Thymus (tissue), 11 donors: ENCODE measurements at regions not wholly inside any gene's neighbourhood (a gene's known extent, or its start where the extent isn't known, plus 50 kb on each side); places are given as distances from the start of the nearest gene placed in this dataset.

Source experiments
- DNase-seq, 9 donors: peaks; one replicate each; pipeline ENCODE4 v3.0.0-alpha.2; 2013; ENCODE audit warnings: low spot score in 9 of 9, low read depth in 6 of 9, missing footprints in 1 of 9
- H3K27ac ChIP-seq, 2 donors: one replicate each; pipeline ENCODE4 v1.5.1; 2013; ENCODE audit warnings: control low read depth in 1 of 2, low read depth in 1 of 2, low read length in 1 of 2, mild to moderate bottlenecking in 1 of 2, moderate library complexity in 1 of 2
- H3K27me3 ChIP-seq, 2 donors: one replicate each; pipeline ENCODE4 v1.5.1; 2013; ENCODE audit warnings: low read length in 1 of 2; ENCODE audit not compliant: control insufficient read depth in 2 of 2, insufficient read depth in 1 of 2
- H3K36me3 ChIP-seq, 2 donors: one replicate each; pipeline ENCODE4 v1.5.1; 2013; ENCODE audit warnings: low read length in 1 of 2, mild to moderate bottlenecking in 1 of 2, moderate library complexity in 1 of 2; ENCODE audit not compliant: control insufficient read depth in 2 of 2, insufficient read depth in 2 of 2
- H3K4me1 ChIP-seq, 2 donors: one replicate each; pipeline ENCODE4 v1.5.1; 2013; ENCODE audit warnings: low read length in 2 of 2; ENCODE audit not compliant: control insufficient read depth in 2 of 2, insufficient read depth in 2 of 2
- H3K4me3 ChIP-seq, 2 donors: one replicate each; pipeline ENCODE4 v1.5.1; 2013; ENCODE audit warnings: low read length in 2 of 2, control low read depth in 1 of 2, mild to moderate bottlenecking in 1 of 2
- H3K9me3 ChIP-seq, 2 donors: one replicate each; pipeline ENCODE4 v1.5.1; 2013; ENCODE audit warnings: low read length in 1 of 2, mild to moderate bottlenecking in 1 of 2; ENCODE audit not compliant: control insufficient read depth in 2 of 2, insufficient read depth in 1 of 2
- WGBS: extraction: QIAGEN DNeasy Blood & Tissue Kit; methylation state at CpG from one replicate; pipeline ENCODE4 v1.1.7; 2013; 5-methylcytosine and 5-hydroxymethylcytosine counted together
- donor health status: healthy.

DNA sequence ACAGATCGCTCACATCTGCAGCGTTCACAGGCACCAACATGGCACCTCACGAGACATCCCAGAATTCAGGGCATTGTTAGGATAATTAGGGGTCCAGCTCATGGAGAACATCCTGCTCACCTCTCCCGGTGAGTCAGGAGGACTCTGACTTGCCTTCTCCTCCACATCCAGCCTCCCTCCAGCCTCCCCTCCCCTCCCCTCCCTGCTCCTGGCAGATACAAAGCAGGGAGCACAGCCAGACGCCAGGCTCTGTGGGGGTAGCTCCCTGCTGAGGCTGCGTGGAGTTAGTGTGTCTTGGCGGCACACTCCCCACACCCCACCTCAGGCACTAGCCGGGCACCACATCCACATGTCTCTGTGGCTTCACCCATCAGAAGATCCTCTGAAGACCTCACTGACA, 320.6 kb downstream of the CXCL12 start:
- 87% methylated on average over 8 of the region's 8 CpGs for WGBS

DNA sequence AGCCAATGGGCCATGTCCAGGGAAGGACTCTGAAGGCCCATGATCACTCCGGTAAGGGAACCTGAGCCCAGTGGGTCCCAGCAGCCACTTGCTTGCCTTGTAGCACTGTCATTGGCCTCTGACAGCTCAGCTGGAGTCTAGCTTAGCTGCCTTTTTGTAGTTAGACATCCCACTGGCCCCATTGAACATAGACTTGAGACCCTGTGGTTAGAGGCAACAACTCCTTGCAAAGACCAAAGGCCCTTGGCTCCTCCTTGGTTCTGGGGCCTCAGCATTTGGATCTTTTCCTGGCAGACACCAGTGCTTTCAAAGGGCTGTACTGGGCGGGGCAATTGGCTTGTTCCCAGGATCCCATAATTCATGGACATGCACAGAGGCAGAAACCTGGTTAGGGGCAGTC, 321.2 kb downstream of the CXCL12 start:
- no peak for DNase-seq
- WGBS = 95% methylated on average over 2 of the region's 2 CpGs
- no peaks in the 10 kb centered on the region for H3K27me3 ChIP-seq
- no peaks in the 10 kb centered on the region for H3K4me1 ChIP-seq
- H3K4me3 ChIP-seq = no peak overlapping the region
- no peaks in the 10 kb centered on the region for H3K9me3 ChIP-seq
- no peak overlapping the region for H3K27ac ChIP-seq
- no peaks in the 10 kb centered on the region for H3K36me3 ChIP-seq

More for the DNA sequence above, 320.6 kb downstream of the CXCL12 start:
- no peak overlapping the region for H3K27ac ChIP-seq
- no peaks in the 10 kb centered on the region for H3K4me1 ChIP-seq
- no peak overlapping the region for H3K4me3 ChIP-seq
- no peaks in the 10 kb centered on the region for H3K9me3 ChIP-seq
- H3K36me3 ChIP-seq = no peaks in the 10 kb centered on the region
- DNase-seq = no peak
- H3K27me3 ChIP-seq = no peaks in the 10 kb centered on the region

DNA sequence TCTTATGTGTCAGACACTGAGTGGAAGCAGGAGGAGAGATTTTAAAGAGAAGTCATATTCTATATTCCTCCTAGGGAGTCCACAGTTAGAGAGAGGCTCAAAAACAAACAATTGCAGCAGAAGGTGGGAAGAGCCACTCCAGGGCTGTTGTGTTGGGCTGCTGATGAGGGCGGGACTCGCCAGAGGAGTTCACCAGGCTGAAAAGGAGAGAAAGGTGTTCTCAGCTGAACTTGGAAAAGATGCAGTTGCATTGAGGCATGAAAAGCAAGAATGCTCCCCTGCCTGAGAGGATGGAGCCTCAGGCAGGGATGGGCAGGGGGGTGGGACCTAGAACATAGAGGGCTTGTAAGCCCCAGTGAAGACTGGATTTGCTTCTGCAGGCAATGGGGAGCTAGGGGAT, 324.2 kb downstream of the CXCL12 start:
- Histone ChIP-seq H3K9me3 (no peaks in the 10 kb centered on the region), H3K27ac (no peak overlapping the region), H3K36me3 (no peaks in the 10 kb centered on the region), H3K4me1 (no peaks in the 10 kb centered on the region), H3K4me3 (no peak overlapping the region), H3K27me3 (no peaks in the 10 kb centered on the region)
- DNase-seq = no peak
- WGBS = 96% methylated on average over 2 of the region's 2 CpGs

DNA sequence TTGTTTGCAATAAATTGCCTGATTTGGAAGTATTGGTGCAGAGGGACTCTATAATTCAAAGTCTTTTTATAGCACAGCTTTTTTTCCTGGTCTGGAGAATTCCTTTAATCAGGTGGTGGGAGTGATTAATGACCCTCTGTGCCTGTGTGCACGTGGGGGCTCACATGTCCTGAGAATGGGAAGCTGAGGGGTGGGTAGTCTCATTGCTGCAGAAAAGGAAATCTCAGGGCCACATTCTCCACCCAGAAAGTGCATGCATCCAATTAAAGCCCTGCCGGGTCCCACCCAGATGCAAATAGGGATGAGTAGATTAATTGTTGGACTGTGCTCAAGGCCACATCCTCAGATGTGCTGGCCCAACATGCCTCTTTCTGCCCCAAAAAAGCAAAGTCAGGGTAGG, 324.7 kb downstream of the CXCL12 start:
- 55% methylated on average over 2 of the region's 2 CpGs for WGBS
- no peak overlapping the region for H3K4me3 ChIP-seq
- H3K27me3 ChIP-seq = no peaks in the 10 kb centered on the region
- no peak for DNase-seq
- no peaks in the 10 kb centered on the region for H3K36me3 ChIP-seq
- H3K9me3 ChIP-seq = no peaks in the 10 kb centered on the region
- no peak overlapping the region for H3K27ac ChIP-seq
- no peaks in the 10 kb centered on the region for H3K4me1 ChIP-seq

DNA sequence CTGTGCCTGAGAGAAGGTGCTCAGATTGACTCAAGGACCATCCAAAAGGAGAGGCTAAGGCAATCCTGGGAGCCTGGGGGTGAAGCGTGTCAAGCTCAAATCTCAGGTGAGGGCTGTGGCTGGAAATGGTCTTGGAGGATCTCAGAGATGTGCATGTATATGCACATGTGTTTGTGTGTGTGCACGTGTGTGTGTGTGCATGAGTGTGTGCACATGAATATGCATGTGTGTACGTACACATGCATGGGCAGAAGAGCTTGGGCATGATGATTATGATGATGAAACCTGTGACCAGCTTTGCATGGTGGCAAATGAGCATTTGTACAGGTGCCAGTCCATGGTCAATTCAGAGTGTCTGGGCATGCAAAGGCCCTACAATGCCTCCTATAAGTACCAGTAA, 326.6 kb downstream of the CXCL12 start:
- DNase-seq = no peak
- Histone ChIP-seq H3K27me3 (no peaks in the 10 kb centered on the region), H3K4me3 (no peak overlapping the region), H3K4me1 (no peaks in the 10 kb centered on the region), H3K36me3 (no peaks in the 10 kb centered on the region), H3K9me3 (no peaks in the 10 kb centered on the region), H3K27ac (no peak overlapping the region)
- 91% methylated on average over 3 of the region's 3 CpGs for WGBS

DNA sequence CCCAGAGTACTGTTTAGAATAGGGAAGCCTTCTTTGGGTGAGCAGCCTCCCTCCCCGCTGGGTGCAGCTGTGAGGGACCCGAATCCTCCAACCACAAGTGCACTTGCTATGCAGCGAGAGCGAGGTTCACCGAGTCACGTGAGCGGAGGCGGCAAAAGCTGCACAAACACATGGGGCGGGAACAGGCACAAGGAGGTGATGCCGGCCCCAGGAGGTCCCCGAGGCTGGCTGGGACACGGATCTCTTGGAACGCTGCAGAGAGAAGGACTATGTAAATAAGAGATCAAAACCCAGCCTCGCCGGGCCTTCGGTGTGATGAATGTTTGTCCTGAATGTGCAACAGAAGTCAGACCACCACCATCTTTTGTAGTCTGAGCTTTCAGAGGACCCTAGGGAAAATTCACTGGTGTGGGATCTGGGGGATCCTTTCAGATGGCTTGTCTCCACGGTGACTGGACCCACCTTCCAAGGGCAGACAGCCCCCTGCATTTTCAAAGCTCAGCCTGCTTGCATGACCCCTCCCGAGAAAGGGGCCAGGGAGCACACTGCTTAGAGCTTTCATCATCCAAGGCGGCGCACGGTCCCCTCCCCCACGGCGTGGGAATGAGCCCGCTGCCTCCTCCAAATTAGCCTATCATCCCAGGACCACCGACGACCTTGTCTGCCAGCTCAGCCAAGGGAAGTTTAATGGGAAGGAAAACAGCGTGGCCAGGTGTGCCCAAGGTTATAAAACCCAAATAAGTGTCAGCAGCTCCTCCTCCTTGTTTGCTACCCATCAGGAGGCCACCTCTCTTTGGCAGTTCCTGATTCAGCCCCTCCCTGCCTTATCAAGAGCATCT, 327.7 kb downstream of the CXCL12 start:
- no peaks in the 10 kb centered on the region for H3K4me1 ChIP-seq
- no peak overlapping the region for H3K27ac ChIP-seq
- no peak overlapping the region for H3K4me3 ChIP-seq
- WGBS = 84% methylated on average over 27 of the region's 27 CpGs
- no peaks in the 10 kb centered on the region for H3K27me3 ChIP-seq
- DNase-seq = no peak
- no peaks in the 10 kb centered on the region for H3K36me3 ChIP-seq
- no peaks in the 10 kb centered on the region for H3K9me3 ChIP-seq

DNA sequence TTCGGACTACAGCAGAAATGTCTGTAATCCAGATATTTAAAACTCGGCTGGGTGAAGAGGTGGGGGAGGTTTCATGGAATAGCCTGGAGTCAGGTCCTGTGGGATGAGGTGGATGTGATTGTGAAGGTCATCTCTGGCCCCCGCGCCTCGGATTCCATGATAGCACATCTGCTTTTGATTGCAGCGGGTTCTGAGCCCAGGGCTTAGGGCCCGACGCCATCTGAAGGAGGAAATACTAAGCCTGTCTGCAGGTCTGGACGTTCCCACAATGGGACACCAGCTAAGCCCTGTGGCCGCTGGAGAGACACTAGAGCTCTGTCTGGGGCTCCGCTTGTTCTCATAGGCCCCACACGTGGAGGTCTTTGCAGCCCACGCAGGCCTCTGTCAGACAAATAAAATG, 328.7 kb downstream of the CXCL12 start:
- 92% methylated on average over 13 of the region's 13 CpGs for WGBS
- H3K36me3 ChIP-seq = no peaks in the 10 kb centered on the region
- H3K27me3 ChIP-seq = no peaks in the 10 kb centered on the region
- DNase-seq = no peak
- no peaks in the 10 kb centered on the region for H3K9me3 ChIP-seq
- no peak overlapping the region for H3K4me3 ChIP-seq
- no peaks in the 10 kb centered on the region for H3K4me1 ChIP-seq
- no peak overlapping the region for H3K27ac ChIP-seq

DNA sequence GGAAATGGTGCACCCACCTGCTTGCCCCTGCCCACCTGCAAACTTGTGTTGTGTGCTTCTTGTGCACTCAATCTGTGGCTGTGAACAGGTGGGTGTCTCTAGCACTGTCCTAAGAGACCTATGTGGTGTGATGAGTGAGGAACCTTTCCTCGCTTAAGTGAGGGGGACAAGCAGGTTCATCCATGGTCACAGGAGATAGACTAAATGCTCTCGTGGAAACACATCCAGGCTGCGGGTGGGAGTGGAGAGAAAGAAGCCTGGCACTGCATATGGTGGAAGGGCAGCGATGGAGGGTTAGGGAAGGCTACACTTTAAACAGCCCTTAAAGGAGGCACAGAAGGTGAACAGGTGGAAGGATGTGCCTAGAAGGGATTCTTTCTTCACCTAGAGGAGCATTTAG, 330.9 kb downstream of the CXCL12 start:
- DNase-seq = no peak
- no peaks in the 10 kb centered on the region for H3K27me3 ChIP-seq
- no peak overlapping the region for H3K4me3 ChIP-seq
- no peaks in the 10 kb centered on the region for H3K4me1 ChIP-seq
- H3K36me3 ChIP-seq = no peaks in the 10 kb centered on the region
- 96% methylated on average over 4 of the region's 4 CpGs for WGBS
- H3K9me3 ChIP-seq = no peaks in the 10 kb centered on the region
- no peak overlapping the region for H3K27ac ChIP-seq

DNA sequence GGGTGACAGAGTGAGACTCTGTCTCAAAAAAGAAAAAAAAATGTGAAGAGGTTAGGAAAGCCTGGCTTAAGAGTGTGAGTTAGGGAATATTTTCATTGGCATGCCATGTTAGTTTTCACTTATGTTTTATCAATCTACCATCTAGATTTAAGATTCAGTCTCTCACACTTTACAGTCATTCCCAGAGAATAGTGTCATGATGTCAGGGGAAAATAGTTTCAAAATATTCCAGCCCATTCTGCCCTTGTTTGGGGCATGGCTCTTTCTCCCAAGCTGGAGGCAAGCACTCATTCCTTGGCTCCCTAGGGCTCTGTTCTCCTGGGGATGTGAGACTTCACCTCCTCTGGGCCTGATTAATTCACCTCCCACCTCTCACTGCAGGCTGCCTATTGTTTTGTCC, 331.5 kb downstream of the CXCL12 start:
- no peaks in the 10 kb centered on the region for H3K36me3 ChIP-seq
- no peaks in the 10 kb centered on the region for H3K9me3 ChIP-seq
- DNase-seq = no peak
- H3K4me3 ChIP-seq = no peak overlapping the region
- no peaks in the 10 kb centered on the region for H3K4me1 ChIP-seq
- H3K27ac ChIP-seq = no peak overlapping the region
- H3K27me3 ChIP-seq = no peaks in the 10 kb centered on the region
